OCI-LY1 (cell line): ENCODE measurements at regions not wholly inside any gene's neighbourhood (a gene's known extent, or its start where the extent isn't known, plus 50 kb on each side); places are given as distances from the start of the nearest gene placed in this dataset.

Source experiments
- H2AFZ ChIP-seq: fragments of 200-600 bp; sonication (generic), shearing (Covaris generic); 2 replicates; pipeline ENCODE4 v1.6.0; 2014; ENCODE audit warnings: antibody characterized with exemption, mild to moderate bottlenecking, low read length
- H3F3A ChIP-seq: fragments of 200-600 bp; sonication (generic), shearing (Covaris generic); 2 replicates; pipeline ENCODE4 v1.6.0; 2014; ENCODE audit warnings: mild to moderate bottlenecking, antibody characterized with exemption, low read length, moderate library complexity; ENCODE audit not compliant: insufficient read depth
- H3K27ac ChIP-seq: fragments of 200-600 bp; sonication (generic); 2 replicates; pipeline ENCODE4 v1.5.1; 2014; ENCODE audit warnings: low read length, mixed run types, mild to moderate bottlenecking, low read depth; ENCODE audit not compliant: poor library complexity, severe bottlenecking
- H3K27me3 ChIP-seq: fragments of 200-600 bp; sonication (generic); 2 replicates; pipeline ENCODE4 v1.6.0; 2014; ENCODE audit warnings: antibody characterized with exemption, mild to moderate bottlenecking, low read length, moderate library complexity; ENCODE audit not compliant: insufficient read depth
- H3K36me3 ChIP-seq: fragments of 200-600 bp; sonication (generic); 2 replicates; pipeline ENCODE4 v1.6.1; 2014; ENCODE audit warnings: mild to moderate bottlenecking, antibody characterized with exemption, low read length, moderate library complexity, mixed read lengths; ENCODE audit not compliant: insufficient read depth
- H3K4me1 ChIP-seq: fragments of 200-600 bp; sonication (generic); 2 replicates; pipeline ENCODE4 v1.5.1; 2014; ENCODE audit warnings: mild to moderate bottlenecking, low read length, moderate library complexity; ENCODE audit not compliant: insufficient read depth, severe bottlenecking
- H3K4me2 ChIP-seq: fragments of 200-600 bp; sonication (generic), shearing (Covaris generic); 2 replicates; pipeline ENCODE4 v1.6.1; 2014; ENCODE audit warnings: low read length
- H3K4me3 ChIP-seq: fragments of 200-600 bp; sonication (generic); 2 replicates; pipeline ENCODE4 v1.5.1; 2014; ENCODE audit warnings: low read length, low read depth, mild to moderate bottlenecking, mixed read lengths; ENCODE audit not compliant: poor library complexity, severe bottlenecking
- H3K79me2 ChIP-seq: fragments of 200-600 bp; shearing (Covaris generic); 2 replicates; pipeline ENCODE4 v1.6.1; 2016; ENCODE audit warnings: mixed run types, low read length, mixed read lengths; ENCODE audit not compliant: insufficient read depth
- H3K9ac ChIP-seq: fragments of 200-600 bp; sonication (generic), shearing (Covaris generic); 2 replicates; pipeline ENCODE4 v1.6.1; 2014; ENCODE audit warnings: mild to moderate bottlenecking, low read length, mixed read lengths
- H3K9me2 ChIP-seq: fragments of 200-600 bp; sonication (generic), shearing (Covaris generic); 2 replicates; pipeline ENCODE4 v1.6.1; 2014; ENCODE audit warnings: low read depth, mild to moderate bottlenecking, low read length, mixed read lengths
- H3K9me3 ChIP-seq: fragments of 200-600 bp; shearing (Covaris generic); 2 replicates; pipeline ENCODE4 v1.6.1; 2014; ENCODE audit warnings: low read length, mixed read lengths
- H4K20me1 ChIP-seq: fragments of 200-600 bp; sonication (generic), shearing (Covaris generic); 2 replicates; pipeline ENCODE4 v1.6.0; 2016; ENCODE audit warnings: mild to moderate bottlenecking, low read length; ENCODE audit not compliant: insufficient read depth
- EZH2 ChIP-seq: fragments of 200-600 bp; sonication (generic), shearing (Covaris generic); IDR thresholded peaks from 2 replicates; pipeline ENCODE4 v1.8.0; 2017; ENCODE audit warnings: borderline replicate concordance, mixed run types, mild to moderate bottlenecking, antibody characterized with exemption, low read length, moderate library complexity, mixed read lengths
- TF ChIP-seq, protein P1 (sequence below): fragments of 200-600 bp; sonication (generic), shearing (Covaris generic); IDR thresholded peaks from 2 replicates; pipeline ENCODE4 v1.5.1; 2017; ENCODE audit warnings: mild to moderate bottlenecking, antibody characterized with exemption, low read length, moderate library complexity, mixed read lengths

DNA sequence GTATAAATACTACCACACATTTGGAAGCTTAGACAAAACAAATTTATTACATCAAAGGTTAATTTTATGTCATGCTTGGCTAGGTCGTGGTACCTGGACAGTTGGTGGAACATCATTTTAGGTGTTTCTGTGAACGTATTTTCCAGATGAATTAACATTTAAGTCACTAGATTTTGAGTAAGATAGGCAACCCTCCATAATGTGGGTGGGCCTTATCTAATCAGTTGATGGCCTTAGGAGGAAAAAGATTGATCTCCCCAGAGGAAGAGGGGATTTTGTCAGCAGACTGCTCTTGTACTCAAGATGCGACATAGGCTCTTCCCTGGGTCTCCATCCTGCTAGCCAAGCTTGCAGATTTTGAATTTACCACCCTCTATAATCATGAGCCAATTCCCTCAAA lies 85.0 kb downstream of the RPRM start:
- no peak overlapping the region for H3K9ac ChIP-seq
- TF ChIP-seq EZH2, result no peak
- TF ChIP-seq, protein P1, sequence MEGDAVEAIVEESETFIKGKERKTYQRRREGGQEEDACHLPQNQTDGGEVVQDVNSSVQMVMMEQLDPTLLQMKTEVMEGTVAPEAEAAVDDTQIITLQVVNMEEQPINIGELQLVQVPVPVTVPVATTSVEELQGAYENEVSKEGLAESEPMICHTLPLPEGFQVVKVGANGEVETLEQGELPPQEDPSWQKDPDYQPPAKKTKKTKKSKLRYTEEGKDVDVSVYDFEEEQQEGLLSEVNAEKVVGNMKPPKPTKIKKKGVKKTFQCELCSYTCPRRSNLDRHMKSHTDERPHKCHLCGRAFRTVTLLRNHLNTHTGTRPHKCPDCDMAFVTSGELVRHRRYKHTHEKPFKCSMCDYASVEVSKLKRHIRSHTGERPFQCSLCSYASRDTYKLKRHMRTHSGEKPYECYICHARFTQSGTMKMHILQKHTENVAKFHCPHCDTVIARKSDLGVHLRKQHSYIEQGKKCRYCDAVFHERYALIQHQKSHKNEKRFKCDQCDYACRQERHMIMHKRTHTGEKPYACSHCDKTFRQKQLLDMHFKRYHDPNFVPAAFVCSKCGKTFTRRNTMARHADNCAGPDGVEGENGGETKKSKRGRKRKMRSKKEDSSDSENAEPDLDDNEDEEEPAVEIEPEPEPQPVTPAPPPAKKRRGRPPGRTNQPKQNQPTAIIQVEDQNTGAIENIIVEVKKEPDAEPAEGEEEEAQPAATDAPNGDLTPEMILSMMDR, result no peak
- H3K79me2 ChIP-seq, result no peaks in the 10 kb centered on the region
- H3K4me3 ChIP-seq, result no peak overlapping the region
- H3F3A ChIP-seq, result no peaks in the 10 kb centered on the region
- no peaks in the 10 kb centered on the region for H3K27me3 ChIP-seq
- no peaks in the 10 kb centered on the region for H3K9me2 ChIP-seq
- H3K36me3 ChIP-seq, result no peaks in the 10 kb centered on the region
- H2AFZ ChIP-seq, result no peak overlapping the region
- no peak overlapping the region for H3K4me2 ChIP-seq
- no peaks in the 10 kb centered on the region for H3K9me3 ChIP-seq
- H4K20me1 ChIP-seq, result no peaks in the 10 kb centered on the region
- H3K27ac ChIP-seq, result no peak overlapping the region
- H3K4me1 ChIP-seq, result no peaks in the 10 kb centered on the region

DNA sequence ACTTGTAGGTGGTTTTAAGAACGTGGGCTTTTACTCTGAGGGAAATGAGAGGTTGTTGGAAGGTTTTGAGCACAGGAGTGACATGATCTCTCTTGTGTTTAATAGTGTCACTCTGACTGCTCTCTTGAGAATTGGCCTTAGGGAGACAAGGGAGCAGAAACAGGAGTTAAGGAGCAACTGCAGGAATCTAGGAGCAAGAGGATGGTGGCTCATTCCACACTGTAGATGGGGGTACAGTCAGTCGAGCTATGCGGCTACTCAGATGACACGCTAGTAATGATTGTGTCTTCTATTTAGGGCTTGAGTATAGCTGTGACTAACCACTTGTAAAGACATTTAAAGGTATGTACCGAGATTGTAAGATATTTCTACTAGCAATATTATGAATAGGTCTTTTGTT lies 87.4 kb downstream of the RPRM start:
- Histone ChIP-seq H2AFZ (no peak overlapping the region), H3K27me3 (no peaks in the 10 kb centered on the region), H3K4me3 (no peak overlapping the region), H3F3A (no peaks in the 10 kb centered on the region), H3K9me3 (no peaks in the 10 kb centered on the region), H3K36me3 (no peaks in the 10 kb centered on the region), H3K4me2 (no peak overlapping the region), H3K9me2 (no peaks in the 10 kb centered on the region), H3K27ac (no peak overlapping the region), H4K20me1 (no peaks in the 10 kb centered on the region), H3K4me1 (no peaks in the 10 kb centered on the region), H3K9ac (no peak overlapping the region), H3K79me2 (no peaks in the 10 kb centered on the region)
- no peak for TF ChIP-seq EZH2
- TF ChIP-seq, protein P1, result no peak

DNA sequence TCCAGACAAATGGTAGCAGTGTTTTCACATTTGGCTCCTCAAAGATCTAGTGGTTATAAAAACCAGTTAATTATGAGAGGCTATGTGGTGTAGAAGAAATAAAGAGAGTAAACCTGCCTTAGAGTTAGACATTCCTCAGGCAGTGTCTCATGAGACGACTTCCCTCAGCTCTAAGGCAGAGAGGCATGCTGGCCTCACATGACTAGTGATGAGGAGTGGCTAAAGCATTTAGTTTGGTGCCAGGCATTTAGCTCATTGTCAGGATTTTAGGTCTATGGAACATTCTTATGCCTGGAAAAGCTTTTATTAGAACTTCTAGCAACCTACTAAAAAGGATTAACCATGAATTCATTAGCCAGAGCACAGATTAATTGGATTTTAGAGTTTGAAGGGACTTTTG lies 90.3 kb downstream of the RPRM start:
- no peaks in the 10 kb centered on the region for H3F3A ChIP-seq
- H4K20me1 ChIP-seq, result no peaks in the 10 kb centered on the region
- no peaks in the 10 kb centered on the region for H3K79me2 ChIP-seq
- no peaks in the 10 kb centered on the region for H3K9me2 ChIP-seq
- no peak overlapping the region for H2AFZ ChIP-seq
- H3K4me1 ChIP-seq, result no peaks in the 10 kb centered on the region
- H3K27ac ChIP-seq, result no peak overlapping the region
- H3K27me3 ChIP-seq, result no peaks in the 10 kb centered on the region
- TF ChIP-seq, protein P1, result no peak
- TF ChIP-seq EZH2, result no peak
- H3K4me3 ChIP-seq, result no peak overlapping the region
- H3K4me2 ChIP-seq, result no peak overlapping the region
- H3K9me3 ChIP-seq, result no peaks in the 10 kb centered on the region
- no peaks in the 10 kb centered on the region for H3K36me3 ChIP-seq
- H3K9ac ChIP-seq, result no peak overlapping the region
